Suprapubic skin (tissue), 3 donors: ENCODE measurements at regions not wholly inside any gene's neighbourhood (a gene's known extent, or its start where the extent isn't known, plus 50 kb on each side); places are given as distances from the start of the nearest gene placed in this dataset.

Source experiments
- CTCF ChIP-seq, 2 donors: fragments of 200-600 bp in 1 of 2; fragments of 450-650 bp in 1 of 2; sonication (generic) in 1 of 2; IDR thresholded peaks; one replicate each; pipeline ENCODE4 v1.5.1; 2016 to 2019; ENCODE audit warnings: antibody characterized with exemption in 2 of 2, mild to moderate bottlenecking in 1 of 2, moderate library complexity in 1 of 2
- POLR2A ChIP-seq, 2 donors: fragments of 450-650 bp; IDR thresholded peaks; one replicate each; pipeline ENCODE4 v1.6.1; 2017; ENCODE audit warnings: antibody characterized with exemption in 2 of 2, mild to moderate bottlenecking in 2 of 2, moderate library complexity in 2 of 2

- TF ChIP-seq CTCF (IDR thresholded peaks at IDR 0.05) (no peak), POLR2A (IDR thresholded peaks at IDR 0.05) (no peak)
These were observed 201.2 kb upstream of the RPL38 start for GRCh38 chr17:74002241-74002640.
